Ascending aorta (tissue), 2 donors: ENCODE measurements at regions not wholly inside any gene's neighbourhood (a gene's known extent, or its start where the extent isn't known, plus 50 kb on each side); places are given as distances from the start of the nearest gene placed in this dataset.

Source experiments
- DNase-seq, 2 donors: peaks; one replicate each; pipeline ENCODE4 v3.0.0-alpha.2; 2019; ENCODE audit warnings: low spot score in 2 of 2
- H3K27ac ChIP-seq, 2 donors: fragments of 200-600 bp; sonication (generic); one replicate each; pipeline ENCODE4 v1.5.1; 2016 to 2017; ENCODE audit warnings: mild to moderate bottlenecking in 1 of 2
- H3K27me3 ChIP-seq: fragments of 200-600 bp; sonication (generic); one replicate; pipeline ENCODE4 v1.5.1; 2017
- H3K36me3 ChIP-seq, 2 donors: fragments of 200-600 bp; sonication (generic); one replicate each; pipeline ENCODE4 v1.5.1; 2016
- H3K4me1 ChIP-seq, 2 donors: fragments of 200-600 bp; sonication (generic); one replicate each; pipeline ENCODE4 v1.5.1; 2016 to 2017; ENCODE audit warnings: mild to moderate bottlenecking in 1 of 2
- H3K4me3 ChIP-seq, 2 donors: fragments of 200-600 bp; sonication (generic); one replicate each; pipeline ENCODE4 v1.5.1; 2016 to 2017; ENCODE audit warnings: mild to moderate bottlenecking in 1 of 2
- H3K9me3 ChIP-seq, 2 donors: fragments of 200-600 bp; sonication (generic); one replicate each; pipeline ENCODE4 v1.5.1; 2016
- intact Hi-C: fragments of 100-400 bp; cut with DNase I; formaldehyde crosslinking; loops from one replicate; pipeline ENCODE4 v1.15.1; 2023
- TF ChIP-seq, protein P1 (sequence below), 3 experiments: fragments of 200-600 bp in 2 of 3; fragments of 450-650 bp in 1 of 3; sonication (generic) in 2 of 3; IDR thresholded peaks; one replicate each; pipeline ENCODE4 v1.5.1; 2016 to 2019; ENCODE audit warnings: antibody characterized with exemption in 3 of 3, mild to moderate bottlenecking in 1 of 3, moderate library complexity in 1 of 3

DNA sequence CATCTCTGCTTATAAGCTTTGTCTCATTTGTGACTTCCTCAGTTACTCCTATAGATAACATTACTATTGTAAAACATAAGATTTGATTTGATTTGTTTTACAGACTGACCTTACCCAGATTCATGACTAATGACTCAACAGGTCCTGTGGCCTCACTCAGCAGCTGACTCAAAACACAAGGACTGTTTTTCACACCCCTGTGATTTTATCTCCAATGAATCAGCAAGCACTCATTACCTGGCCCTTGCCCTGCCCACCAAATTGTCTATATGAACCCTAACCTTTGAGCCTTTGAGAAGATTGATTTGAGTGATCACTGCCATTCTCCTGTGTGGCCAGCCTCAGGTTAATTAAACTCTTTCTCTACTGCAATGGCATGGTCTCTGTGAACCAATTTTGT lies 1064.6 kb upstream of the LRRTM3 start:
- Histone ChIP-seq H3K9me3 (no peaks in the 10 kb centered on the region), H3K36me3 (no peaks in the 10 kb centered on the region), H3K4me3 (no peak overlapping the region), H3K4me1 (no peaks in the 10 kb centered on the region), H3K27ac (no peak overlapping the region), H3K27me3 (no peaks in the 10 kb centered on the region)
- TF ChIP-seq, protein P1, sequence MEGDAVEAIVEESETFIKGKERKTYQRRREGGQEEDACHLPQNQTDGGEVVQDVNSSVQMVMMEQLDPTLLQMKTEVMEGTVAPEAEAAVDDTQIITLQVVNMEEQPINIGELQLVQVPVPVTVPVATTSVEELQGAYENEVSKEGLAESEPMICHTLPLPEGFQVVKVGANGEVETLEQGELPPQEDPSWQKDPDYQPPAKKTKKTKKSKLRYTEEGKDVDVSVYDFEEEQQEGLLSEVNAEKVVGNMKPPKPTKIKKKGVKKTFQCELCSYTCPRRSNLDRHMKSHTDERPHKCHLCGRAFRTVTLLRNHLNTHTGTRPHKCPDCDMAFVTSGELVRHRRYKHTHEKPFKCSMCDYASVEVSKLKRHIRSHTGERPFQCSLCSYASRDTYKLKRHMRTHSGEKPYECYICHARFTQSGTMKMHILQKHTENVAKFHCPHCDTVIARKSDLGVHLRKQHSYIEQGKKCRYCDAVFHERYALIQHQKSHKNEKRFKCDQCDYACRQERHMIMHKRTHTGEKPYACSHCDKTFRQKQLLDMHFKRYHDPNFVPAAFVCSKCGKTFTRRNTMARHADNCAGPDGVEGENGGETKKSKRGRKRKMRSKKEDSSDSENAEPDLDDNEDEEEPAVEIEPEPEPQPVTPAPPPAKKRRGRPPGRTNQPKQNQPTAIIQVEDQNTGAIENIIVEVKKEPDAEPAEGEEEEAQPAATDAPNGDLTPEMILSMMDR (IDR thresholded peaks at IDR 0.05), result no peak
- DNase-seq, result no peak
- intact Hi-C loops, result no loop called here
